HG03039 (cell line): ENCODE measurements at regions not wholly inside any gene's neighbourhood (a gene's known extent, or its start where the extent isn't known, plus 50 kb on each side); places are given as distances from the start of the nearest gene placed in this dataset.

Source experiments
- ATAC-seq: cut with Tn5 transposase; IDR thresholded peaks from one replicate; pipeline ENCODE4 v1.9.1; 2021; ENCODE audit warnings: mild to moderate bottlenecking, moderate library complexity; ENCODE audit not compliant: unreplicated experiment

DNA sequence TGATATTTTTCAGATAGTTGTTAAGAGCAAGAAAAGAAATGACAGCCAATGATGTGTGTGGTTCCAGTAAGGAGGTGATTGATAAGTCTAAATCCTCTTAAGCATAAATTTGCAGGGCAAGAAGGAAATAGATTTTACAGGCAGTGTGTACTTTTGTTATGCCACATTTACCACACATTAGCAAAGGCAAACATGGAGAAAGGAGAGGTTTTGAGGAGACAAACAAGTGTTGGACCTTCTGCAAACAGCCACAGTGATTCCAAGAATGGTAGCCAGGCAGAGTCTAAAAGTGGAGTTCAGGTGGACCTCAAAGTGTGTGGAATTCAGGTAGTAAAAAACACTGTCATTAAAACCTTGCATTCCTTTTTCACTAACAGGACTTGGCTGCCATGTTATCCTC lies 295.9 kb upstream of the ITGA1 start:
- ATAC-seq: no peak

DNA sequence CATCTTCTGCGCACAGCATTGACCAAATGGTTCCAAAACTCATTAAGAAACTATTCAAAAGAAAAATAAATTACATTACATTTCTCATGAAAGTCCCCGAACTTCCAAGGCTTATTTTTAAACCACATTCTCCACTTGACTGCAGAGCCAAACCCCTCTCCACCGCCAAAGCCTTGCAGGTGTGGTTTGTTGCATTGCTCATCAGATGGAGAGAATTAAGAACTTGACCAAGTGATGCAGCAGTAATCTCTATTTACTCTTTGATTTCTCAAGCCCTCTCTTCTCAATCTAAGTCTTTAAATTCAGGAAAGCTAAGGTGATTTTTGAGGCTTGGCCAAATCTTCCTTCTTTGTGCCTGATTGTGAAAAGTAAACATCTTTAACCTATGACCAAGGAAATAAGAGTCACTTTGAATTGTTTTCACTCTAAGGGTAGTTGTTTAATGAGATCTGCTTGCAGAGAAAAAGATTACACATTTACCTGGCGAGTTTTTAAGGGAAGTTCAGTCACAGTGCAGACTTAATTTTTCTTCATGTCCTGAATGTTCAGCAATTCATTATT lies 290.5 kb upstream of the ITGA1 start:
- ATAC-seq: no peak

DNA sequence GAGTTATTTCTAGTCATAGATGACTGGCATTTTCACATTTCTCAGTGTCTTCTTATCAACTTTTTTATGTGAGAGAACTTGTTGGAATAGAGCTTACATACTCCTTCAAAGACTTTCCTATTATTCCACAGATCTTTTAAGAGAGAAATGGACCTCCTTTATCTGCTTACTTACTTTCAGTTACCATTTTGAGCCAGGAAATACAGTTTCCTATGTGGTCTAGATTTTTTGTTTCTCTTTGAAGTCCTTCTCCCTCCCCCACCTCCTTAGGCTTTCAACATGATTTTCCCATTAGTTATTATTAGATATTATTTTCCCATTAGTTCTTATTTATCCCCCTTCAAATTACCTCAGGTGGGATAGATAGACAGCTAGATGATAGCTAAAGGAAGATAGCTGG lies 289.1 kb upstream of the ITGA1 start:
- no peak for ATAC-seq

- no peak for ATAC-seq
Measured at GRCh38 chr5:52502460-52502999, 285.2 kb upstream of the ITGA1 start.

GRCh38 chr5:52504584-52505240 lies 283.0 kb upstream of the ITGA1 start:
- ATAC-seq: no peak

- ATAC-seq: no peak
Measured at GRCh38 chr5:52517667-52518066, 270.0 kb upstream of the ITGA1 start.

GRCh38 chr5:52520171-52520570 lies 267.5 kb upstream of the ITGA1 start:
- ATAC-seq: no peak

DNA sequence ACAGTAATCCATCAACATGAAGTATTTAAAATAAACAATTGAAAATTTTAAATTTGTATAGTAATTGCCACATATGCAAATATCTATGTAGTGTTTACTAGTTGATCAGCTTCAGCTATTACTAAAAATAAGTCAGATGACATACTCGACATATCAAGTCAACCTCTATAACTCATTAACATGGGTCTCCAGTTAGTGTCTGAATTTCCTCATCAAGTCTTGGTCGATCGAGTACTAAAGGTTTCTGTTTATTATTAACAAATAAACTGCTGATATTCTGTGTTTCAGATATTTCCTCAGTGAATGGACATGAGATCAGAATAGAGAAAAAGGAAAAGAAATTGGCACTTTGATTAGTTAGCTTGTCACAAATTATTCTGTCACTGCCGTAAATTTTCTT lies 266.5 kb upstream of the ITGA1 start:
- no peak for ATAC-seq

DNA sequence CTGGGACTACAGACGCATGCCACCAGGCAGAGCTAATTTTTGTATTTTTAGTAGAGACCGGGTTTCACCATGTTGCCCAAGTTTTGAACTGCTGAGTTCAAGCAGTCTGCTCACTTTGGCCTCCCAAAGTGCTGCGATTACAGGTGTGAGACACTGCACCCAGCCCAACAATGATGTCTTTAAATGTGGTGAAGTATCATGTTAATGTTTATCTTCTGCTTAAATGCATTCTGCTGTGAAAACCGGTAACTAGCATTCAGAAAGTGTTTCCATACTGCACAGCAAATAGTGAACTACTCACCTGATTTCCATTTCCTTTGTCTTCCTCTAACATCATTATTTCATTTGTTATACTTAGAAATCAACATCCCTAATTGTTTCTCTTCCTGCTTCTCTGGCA lies 264.0 kb upstream of the ITGA1 start:
- no peak for ATAC-seq

GRCh38 chr5:52531105-52531504 lies 256.6 kb upstream of the ITGA1 start:
- no peak for ATAC-seq

GRCh38 chr5:52543594-52543993 lies 244.1 kb upstream of the ITGA1 start:
- no peak for ATAC-seq

GRCh38 chr5:52544738-52545137 lies 243.0 kb upstream of the ITGA1 start:
- ATAC-seq: no peak

DNA sequence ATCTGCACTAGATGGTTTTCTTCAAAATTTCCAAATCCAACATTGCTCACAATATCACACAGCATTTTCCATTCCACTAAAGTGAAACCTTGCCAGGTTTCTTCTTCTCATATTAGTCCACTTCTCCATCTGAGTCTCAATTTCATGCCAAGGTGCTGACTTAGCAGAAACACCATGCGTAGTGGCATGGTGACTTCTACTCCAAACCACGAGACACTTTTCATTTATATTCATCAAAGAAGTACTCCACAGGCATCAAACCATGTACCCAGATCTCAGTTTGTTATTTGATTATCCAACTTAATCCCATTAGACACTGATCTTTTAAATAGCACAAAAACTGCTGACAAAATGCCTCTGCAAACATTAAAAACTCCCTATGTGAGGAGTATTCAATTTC lies 233.4 kb upstream of the ITGA1 start:
- ATAC-seq: no peak

- no peak for ATAC-seq
Measured at GRCh38 chr5:52560366-52560765, 227.3 kb upstream of the ITGA1 start.

DNA sequence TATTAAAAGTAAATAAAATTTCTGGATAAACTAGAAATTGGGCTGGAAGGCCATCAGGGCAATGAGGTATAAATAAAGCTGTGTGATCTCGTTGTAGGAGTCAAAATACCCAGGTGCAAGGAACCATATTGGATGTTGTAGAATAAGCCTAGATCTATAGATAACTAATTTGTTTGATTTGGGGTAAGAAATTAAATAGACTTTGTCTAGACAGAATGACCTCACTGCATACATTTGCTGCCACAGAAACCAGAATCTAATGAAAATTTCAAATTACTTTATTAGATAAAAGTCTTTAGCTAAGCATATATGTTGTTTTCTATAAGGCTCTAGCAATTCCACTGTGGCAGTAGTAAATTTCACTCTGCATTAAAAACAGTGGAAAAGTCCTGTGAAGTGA lies 225.2 kb upstream of the ITGA1 start:
- no peak for ATAC-seq

GRCh38 chr5:52564587-52564986 lies 223.1 kb upstream of the ITGA1 start:
- no peak for ATAC-seq

DNA sequence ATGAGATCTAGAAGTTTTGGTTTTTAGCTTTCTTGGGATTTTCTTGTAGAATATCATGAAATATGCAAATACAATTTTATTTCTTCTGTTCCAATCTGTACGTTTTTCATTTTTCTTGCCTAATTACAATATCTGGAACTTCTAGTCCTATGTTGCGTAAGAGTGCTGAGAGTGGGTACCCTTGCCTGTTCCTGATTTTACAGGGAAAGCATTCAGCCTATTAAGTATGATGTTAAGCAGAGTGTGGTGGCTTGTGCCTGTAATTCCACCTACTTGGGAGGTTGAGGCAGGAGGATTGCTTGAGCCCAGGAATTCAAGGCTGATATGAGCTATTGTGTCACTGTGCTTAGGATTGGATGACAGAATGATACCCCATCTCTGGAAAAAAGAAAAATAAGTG lies 210.2 kb upstream of the ITGA1 start:
- ATAC-seq: no peak

DNA sequence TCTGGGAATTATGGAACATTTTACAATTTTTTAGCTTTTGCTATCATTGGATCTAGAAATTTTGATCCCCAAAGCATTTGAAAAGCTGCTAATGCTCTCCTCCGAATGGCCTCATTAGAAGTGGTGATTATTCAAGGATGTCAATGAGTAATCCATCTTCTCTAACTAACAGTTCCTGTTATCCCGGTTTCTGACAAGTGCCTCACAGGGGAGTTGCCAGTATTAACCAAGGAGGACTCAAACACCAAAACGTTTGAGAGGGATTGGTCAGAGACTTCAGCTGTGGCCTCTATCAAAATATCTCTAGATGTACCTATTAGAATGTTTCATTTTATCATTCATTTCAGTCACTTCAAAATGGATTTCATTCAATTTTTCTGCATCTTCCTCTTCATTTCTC lies 208.3 kb upstream of the ITGA1 start:
- ATAC-seq: no peak

DNA sequence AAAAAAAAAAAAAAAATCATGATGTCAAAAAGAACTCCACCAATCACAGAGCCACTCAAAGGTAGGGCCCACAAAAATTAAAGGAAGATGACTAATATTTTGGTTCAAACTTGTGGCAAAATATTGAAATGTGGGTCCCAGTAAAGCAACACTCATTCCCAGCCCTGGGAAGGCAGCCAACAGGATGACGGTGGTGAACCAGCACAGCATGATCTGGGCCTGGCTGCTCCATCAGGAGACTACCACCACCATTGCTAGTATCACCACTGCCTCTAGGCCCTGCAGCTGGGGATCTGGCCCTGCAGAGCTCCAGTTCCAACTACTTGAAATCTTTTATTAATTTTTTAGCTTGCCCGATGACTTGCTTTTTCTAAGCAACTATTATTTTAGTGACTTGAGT lies 206.8 kb upstream of the ITGA1 start:
- ATAC-seq: no peak

DNA sequence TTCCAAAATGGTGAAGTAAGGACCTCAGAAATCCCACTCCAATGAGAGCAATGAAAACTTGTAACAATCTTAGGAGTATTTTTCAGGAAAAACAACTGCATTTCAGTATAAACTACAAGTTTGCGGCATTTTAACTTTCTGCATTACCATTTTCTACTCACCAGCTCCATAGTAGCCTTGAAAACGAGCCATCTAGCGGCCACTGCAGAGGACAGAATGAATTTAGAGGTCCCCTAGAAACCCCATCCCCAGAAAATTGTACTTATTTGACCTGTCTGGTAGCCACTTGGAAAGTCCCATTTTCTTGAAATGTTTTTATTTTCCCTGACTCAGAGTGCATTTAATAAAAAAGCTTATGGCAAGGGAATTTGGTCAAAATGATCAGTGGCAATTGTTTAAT lies 205.4 kb upstream of the ITGA1 start:
- no peak for ATAC-seq

DNA sequence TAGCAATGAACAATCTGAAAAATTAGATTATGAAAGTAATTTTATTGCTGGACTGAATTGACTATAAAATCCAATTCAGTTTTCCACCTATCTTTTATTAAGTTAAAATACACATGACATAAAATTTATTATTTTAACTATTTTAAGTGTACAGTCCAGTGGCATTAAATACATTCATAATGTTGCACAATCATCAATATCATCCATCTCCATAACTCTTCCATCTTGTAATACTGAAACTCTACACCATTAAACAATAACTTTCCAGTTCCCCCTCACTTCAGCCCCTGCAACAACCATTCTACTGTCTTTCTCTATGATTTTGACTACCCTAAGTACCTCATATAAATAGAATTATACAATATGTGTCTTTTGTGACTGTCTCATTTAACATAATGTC lies 200.6 kb upstream of the ITGA1 start:
- ATAC-seq: no peak

DNA sequence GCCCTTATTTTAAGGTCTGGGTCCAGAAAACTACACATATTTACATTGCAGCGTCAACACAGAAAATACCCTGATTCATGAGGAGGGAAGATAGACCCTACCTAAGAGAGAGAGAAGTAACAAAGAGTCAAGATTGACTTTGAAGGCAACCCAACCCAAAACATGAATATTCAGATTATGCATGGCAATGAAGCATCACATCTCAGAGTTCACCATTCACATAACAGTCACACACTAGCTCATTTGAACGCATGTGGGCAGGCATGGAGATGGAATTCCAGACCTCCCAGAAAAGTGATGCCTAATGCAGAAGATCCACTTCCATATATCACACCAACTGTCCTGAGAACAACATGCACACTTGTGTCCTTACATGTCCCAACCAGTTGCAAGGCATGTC lies 190.1 kb upstream of the ITGA1 start:
- no peak for ATAC-seq

- no peak for ATAC-seq
Measured at GRCh38 chr5:52598968-52599367, 188.7 kb upstream of the ITGA1 start.
